Neuronal stem cell (in vitro differentiated cells): ENCODE measurements at regions not wholly inside any gene's neighbourhood (a gene's known extent, or its start where the extent isn't known, plus 50 kb on each side); places are given as distances from the start of the nearest gene placed in this dataset.
A peak's percentile ranks its signal among the peaks of the same experiment; 100 is the strongest.
"Not testable (repeated sequence)": the region's sequence is repeated elsewhere in the genome, so short reads cannot be mapped to it uniquely, and the experiment has no call there.

Experiments used
- DNase-seq: peaks from one replicate; pipeline ENCODE4 v3.0.0-alpha.2; 2013; ENCODE audit warnings: low spot score
- H2AFZ ChIP-seq: one replicate; pipeline ENCODE4 v1.6.1; 2013; ENCODE audit warnings: mild to moderate bottlenecking, low read length, inconsistent platforms
- H2AK5ac ChIP-seq: 2 replicates; pipeline ENCODE4 v1.6.1; 2013; ENCODE audit warnings: low read depth, mild to moderate bottlenecking, inconsistent platforms, low read length, moderate library complexity, mixed read lengths
- H2BK120ac ChIP-seq: 2 replicates; pipeline ENCODE4 v1.6.1; 2013; ENCODE audit warnings: low read depth, mild to moderate bottlenecking, inconsistent platforms, low read length, moderate library complexity, mixed read lengths
- H2BK12ac ChIP-seq: one replicate; pipeline ENCODE4 v1.6.1; 2013; ENCODE audit warnings: low read length, inconsistent platforms
- H2BK15ac ChIP-seq: 2 replicates; pipeline ENCODE4 v1.6.1; 2013; ENCODE audit warnings: mild to moderate bottlenecking, low read length, inconsistent platforms, mixed read lengths
- H2BK5ac ChIP-seq: one replicate; pipeline ENCODE4 v1.6.1; 2013; ENCODE audit warnings: inconsistent platforms, mild to moderate bottlenecking, low read length, moderate library complexity
- H3K14ac ChIP-seq: one replicate; pipeline ENCODE4 v1.6.1; 2013; ENCODE audit warnings: low read length, inconsistent platforms
- H3K18ac ChIP-seq: 2 replicates; pipeline ENCODE4 v1.6.1; 2013; ENCODE audit warnings: low read length, inconsistent platforms
- H3K23ac ChIP-seq: 2 replicates; pipeline ENCODE4 v1.6.1; 2013; ENCODE audit warnings: low read depth, mild to moderate bottlenecking, mixed read lengths, low read length, inconsistent platforms; ENCODE audit not compliant: poor library complexity
- H3K27ac ChIP-seq: replicated peaks from 3 replicates; pipeline ENCODE4 v1.5.1; 2013; ENCODE audit warnings: low read length, inconsistent platforms
- H3K27me3 ChIP-seq, 3 experiments: 2 replicates each; pipeline ENCODE4 v1.6.1; 2013; ENCODE audit warnings: low read length in 3 of 3, mild to moderate bottlenecking in 2 of 3, inconsistent platforms in 1 of 3, low read depth in 1 of 3, mixed read lengths in 1 of 3, moderate library complexity in 1 of 3; ENCODE audit not compliant: control insufficient read depth in 3 of 3, insufficient read depth in 3 of 3
- H3K36me3 ChIP-seq, 2 donors: replicated peaks in 1 of 2; 2 replicates each; pipeline ENCODE4 v1.6.1; 2013; ENCODE audit warnings: low read length in 2 of 2; ENCODE audit not compliant: control insufficient read depth in 2 of 2, insufficient read depth in 2 of 2
- H3K4ac ChIP-seq: 2 replicates; pipeline ENCODE4 v1.6.1; 2013; ENCODE audit warnings: inconsistent platforms, mild to moderate bottlenecking, low read length, moderate library complexity
- H3K4me1 ChIP-seq, 2 donors: 1 replicate in 1 of 2; 2 replicates in 1 of 2; pipeline ENCODE4 v1.6.1; 2013; ENCODE audit warnings: low read length in 2 of 2, low read depth in 1 of 2; ENCODE audit not compliant: control insufficient read depth in 2 of 2, insufficient read depth in 1 of 2
- H3K4me2 ChIP-seq: one replicate; pipeline ENCODE4 v1.6.1; 2013; ENCODE audit warnings: mild to moderate bottlenecking, low read length, inconsistent platforms; ENCODE audit not compliant: insufficient read depth, poor library complexity, severe bottlenecking
- H3K4me3 ChIP-seq, 2 donors: 2 replicates each; pipeline ENCODE4 v1.5.1; 2013; ENCODE audit warnings: low read length in 2 of 2, mild to moderate bottlenecking in 2 of 2, inconsistent platforms in 1 of 2, moderate library complexity in 1 of 2
- H3K79me1 ChIP-seq: one replicate; pipeline ENCODE4 v1.6.1; 2013; ENCODE audit warnings: low read depth, mild to moderate bottlenecking, inconsistent platforms, low read length, moderate library complexity
- H3K9ac ChIP-seq: one replicate; pipeline ENCODE4 v1.6.1; 2013; ENCODE audit warnings: mild to moderate bottlenecking, low read depth, low read length, inconsistent platforms; ENCODE audit not compliant: poor library complexity
- H3K9me3 ChIP-seq, 2 donors: replicated peaks in 1 of 2; 2 replicates each; pipeline versions ENCODE3 to v1.6.1; 2013; ENCODE audit warnings: low read length in 2 of 2, mild to moderate bottlenecking in 2 of 2, inconsistent platforms in 1 of 2, low read depth in 1 of 2, mixed read lengths in 1 of 2, moderate library complexity in 1 of 2; ENCODE audit not compliant: control insufficient read depth in 2 of 2, insufficient read depth in 1 of 2
- H4K8ac ChIP-seq: one replicate; pipeline ENCODE4 v1.6.1; 2013; ENCODE audit warnings: low read depth, mild to moderate bottlenecking, inconsistent platforms, low read length, moderate library complexity
- H4K91ac ChIP-seq: one replicate; pipeline ENCODE4 v1.6.1; 2013; ENCODE audit warnings: low read length, low read depth, mild to moderate bottlenecking, inconsistent platforms; ENCODE audit not compliant: poor library complexity
- WGBS, 2 donors: extraction: QIAGEN DNeasy Blood & Tissue Kit; methylation state at CpG; one replicate each; pipeline ENCODE4 v1.1.7; 2013; ENCODE audit warnings: missing lambda C conversion rate in 2 of 2, mixed read lengths in 1 of 2; ENCODE audit not compliant: insufficient read length in 2 of 2, insufficient replicate concordance in 1 of 2; ENCODE audit errors: extremely low coverage in 2 of 2; 5-methylcytosine and 5-hydroxymethylcytosine counted together

- H3K9me3 ChIP-seq, H3K18ac ChIP-seq, H3K14ac ChIP-seq, H3K27me3 ChIP-seq, H3K4ac ChIP-seq, H3K4me1 ChIP-seq, H2BK5ac ChIP-seq, H4K8ac ChIP-seq, DNase-seq, H2BK12ac ChIP-seq, H3K79me1 ChIP-seq, H3K4me3 ChIP-seq, H2BK120ac ChIP-seq, H4K91ac ChIP-seq, H3K27ac ChIP-seq, H2AFZ ChIP-seq, H2BK15ac ChIP-seq, H2AK5ac ChIP-seq, H3K23ac ChIP-seq, H3K4me2 ChIP-seq, H3K9ac ChIP-seq, H3K36me3 ChIP-seq: not testable (repeated sequence)
- WGBS, 2 donors: no CpG with 5 or more reads among the region's 15 CpGs
Observed at GRCh38 chr16:29199626-29200025, 206.9 kb downstream of the NPIPB11 start.

DNA sequence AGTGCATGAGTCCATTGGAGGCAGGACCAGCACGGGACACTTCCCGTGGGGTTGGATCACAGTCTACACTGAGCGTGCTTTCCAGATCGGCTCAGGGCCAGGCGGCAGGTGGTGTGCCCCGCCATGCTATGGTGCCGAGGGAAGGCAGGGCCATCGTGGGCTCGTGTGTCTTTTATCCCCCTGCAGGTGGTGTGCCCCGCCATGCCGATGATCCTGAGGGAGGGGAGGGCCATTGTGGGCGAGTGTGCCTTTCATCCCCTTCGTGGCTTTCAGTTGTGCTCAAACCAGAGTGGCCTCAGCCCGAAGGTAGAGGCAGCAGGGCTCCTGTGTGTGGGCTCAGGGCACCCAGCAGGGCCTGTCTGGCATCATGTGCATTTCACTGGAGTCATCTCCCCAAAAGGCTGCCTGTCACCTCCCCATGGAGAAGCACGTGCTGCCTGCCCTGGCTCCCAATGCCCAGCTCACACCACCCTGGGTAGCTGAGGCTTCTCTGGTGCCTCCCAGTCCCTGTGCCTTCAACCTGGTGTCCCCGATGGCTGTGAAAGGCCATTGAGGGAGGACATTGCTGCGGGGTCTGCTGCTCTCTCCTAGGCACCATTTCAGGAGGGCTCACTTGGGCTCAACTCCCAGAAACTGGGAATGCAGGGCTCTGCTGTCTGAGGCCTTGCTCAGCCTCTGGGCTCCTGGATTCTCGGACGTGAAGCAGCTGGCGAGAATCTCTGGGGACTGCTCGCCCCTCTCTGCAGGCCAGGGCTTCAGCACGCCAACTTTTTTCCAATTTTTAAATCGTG lies 207.6 kb downstream of the NPIPB11 start:
- Histone ChIP-seq H3K4me1 (peaks cover 4% of the 10 kb centered on the region in 2 donors), H3K9me3 (no peaks in the 10 kb centered on the region), H3K36me3 (no peaks in the 10 kb centered on the region), H2BK5ac (no peak overlapping the region), H3K4me3 (no peak overlapping the region), H3K9ac (no peak overlapping the region), H3K14ac (no peak overlapping the region), H3K27ac (no peak overlapping the region), H3K4me2 (no peak overlapping the region), H2BK120ac (no peak overlapping the region), H3K23ac (no peak overlapping the region), H2BK12ac (peak overlapping the region; percentile 58), H3K27me3 (no peaks in the 10 kb centered on the region), H2BK15ac (peak overlapping the region; percentile 15), H3K79me1 (no peaks in the 10 kb centered on the region), H4K91ac (no peak overlapping the region), H3K4ac (no peak overlapping the region), H2AFZ (no peak overlapping the region), H4K8ac (no peak overlapping the region), H3K18ac (peak overlapping the region; percentile 71), H2AK5ac (peak overlapping the region; percentile 83)
- no CpG with 5 or more reads among the region's 23 CpGs for WGBS, 2 donors
- DNase-seq: no peak

- no peak overlapping the region for H3K4me2 ChIP-seq
Observed at GRCh38 chr16:29198231-29198630, 208.3 kb downstream of the NPIPB11 start.

DNA sequence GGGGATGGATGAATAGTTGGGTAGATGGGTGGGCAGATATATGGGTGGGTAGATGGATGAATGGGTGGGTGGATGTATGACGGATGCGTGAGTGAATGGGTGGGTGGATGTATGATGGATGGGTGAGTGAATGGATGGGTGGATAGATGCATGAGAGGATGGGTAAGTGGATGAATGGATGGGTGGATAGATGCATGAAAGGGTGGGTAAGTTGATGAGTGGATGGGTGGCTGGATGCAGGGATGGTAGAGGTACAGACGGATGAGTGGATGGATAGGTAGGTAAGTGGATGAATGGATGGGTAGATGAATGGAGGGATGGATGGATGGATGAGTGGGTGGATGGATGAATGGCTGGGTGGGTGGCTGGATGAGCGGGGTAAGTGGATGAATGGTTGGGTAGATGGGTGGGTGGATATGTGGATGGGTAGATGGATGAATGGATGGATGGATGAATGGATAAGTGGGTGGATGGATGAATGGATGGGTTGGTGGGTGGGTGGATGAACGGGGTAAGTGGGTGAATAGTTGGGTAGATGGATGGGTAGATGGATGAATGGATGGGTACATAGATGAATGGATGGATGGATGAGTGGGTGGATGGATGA lies 208.9 kb downstream of the NPIPB11 start:
- not testable (repeated sequence) for H3K9me3 ChIP-seq, H3K14ac ChIP-seq, H3K4me2 ChIP-seq, H2BK12ac ChIP-seq, H2BK15ac ChIP-seq, H2AFZ ChIP-seq, H3K27ac ChIP-seq, H3K79me1 ChIP-seq, H3K18ac ChIP-seq, DNase-seq, H2BK120ac ChIP-seq, H2AK5ac ChIP-seq, H2BK5ac ChIP-seq, H3K23ac ChIP-seq, H3K4me1 ChIP-seq, H3K4me3 ChIP-seq, H3K9ac ChIP-seq, H3K36me3 ChIP-seq, H3K4ac ChIP-seq, H4K8ac ChIP-seq, H3K27me3 ChIP-seq, H4K91ac ChIP-seq
- 100% methylated on average over 3 of the region's 5 CpGs for WGBS, 2 donors

More at GRCh38 chr16:29198231-29198630, 208.3 kb downstream of the NPIPB11 start:
- no peak overlapping the region for H4K8ac ChIP-seq
- H3K9ac ChIP-seq: no peak overlapping the region
- no peak overlapping the region for H2AK5ac ChIP-seq
- H3K18ac ChIP-seq: no peak overlapping the region
- H3K9me3 ChIP-seq: no peaks in the 10 kb centered on the region
- H3K27me3 ChIP-seq: no peaks in the 10 kb centered on the region
- H2BK12ac ChIP-seq: no peak overlapping the region
- H3K27ac ChIP-seq: no peak overlapping the region
- peaks cover 2 to 4% of the 10 kb centered on the region in 2 donors for H3K4me1 ChIP-seq
- WGBS, 2 donors: 100% methylated on average over 1 of the region's 4 CpGs; no CpG with 5 or more reads in 1 of the 2 donors
- H3K36me3 ChIP-seq: no peaks in the 10 kb centered on the region
- no peak overlapping the region for H2AFZ ChIP-seq
- H2BK120ac ChIP-seq: no peak overlapping the region
- H3K23ac ChIP-seq: no peak overlapping the region
- H2BK15ac ChIP-seq: peak overlapping the region; percentile 15
- no peaks in the 10 kb centered on the region for H3K79me1 ChIP-seq
- H3K4me3 ChIP-seq: no peak overlapping the region
- DNase-seq: no peak
- no peak overlapping the region for H2BK5ac ChIP-seq
- H3K14ac ChIP-seq: peak overlapping the region; percentile 82
- no peak overlapping the region for H3K4ac ChIP-seq
- H4K91ac ChIP-seq: no peak overlapping the region
